Effector memory CD8-positive, alpha-beta T cell (primary cell): ENCODE measurements at regions not wholly inside any gene's neighbourhood (a gene's known extent, or its start where the extent isn't known, plus 50 kb on each side); places are given as distances from the start of the nearest gene placed in this dataset.

Source experiments
- ATAC-seq: fragments of 150-1000 bp; cut with Tn5 transposase; replicated peaks from 2 replicates; pipeline ENCODE4 v1.10.0; 2021; ENCODE audit warnings: mild to moderate bottlenecking, moderate library complexity
- DNase-seq, 3 experiments: peaks; one replicate each; pipeline ENCODE4 v3.0.0; 2021
- H3K27ac Mint-ChIP-seq, 2 donors: one replicate each; pipeline ENCODE4 v1.8.0; 2022; ENCODE audit warnings: mild to moderate bottlenecking in 2 of 2, mixed read lengths in 2 of 2, moderate library complexity in 2 of 2
- H3K27me3 Mint-ChIP-seq, 2 donors: one replicate each; pipeline ENCODE4 v1.8.0; 2022; ENCODE audit warnings: mixed read lengths in 2 of 2
- H3K36me3 Mint-ChIP-seq: one replicate; pipeline ENCODE4 v1.8.0; 2022; ENCODE audit warnings: mild to moderate bottlenecking, moderate library complexity, mixed read lengths; ENCODE audit not compliant: insufficient read depth
- H3K4me1 Mint-ChIP-seq, 2 donors: one replicate each; pipeline ENCODE4 v1.8.0; 2022; ENCODE audit warnings: low read depth in 2 of 2, mixed read lengths in 2 of 2
- H3K4me3 Mint-ChIP-seq, 2 donors: one replicate each; pipeline ENCODE4 v1.8.0; 2022; ENCODE audit warnings: mild to moderate bottlenecking in 2 of 2, mixed read lengths in 2 of 2, moderate library complexity in 2 of 2
- H3K9me3 Mint-ChIP-seq, 2 donors: one replicate each; pipeline ENCODE4 v1.8.0; 2022; ENCODE audit warnings: mixed read lengths in 2 of 2

DNA sequence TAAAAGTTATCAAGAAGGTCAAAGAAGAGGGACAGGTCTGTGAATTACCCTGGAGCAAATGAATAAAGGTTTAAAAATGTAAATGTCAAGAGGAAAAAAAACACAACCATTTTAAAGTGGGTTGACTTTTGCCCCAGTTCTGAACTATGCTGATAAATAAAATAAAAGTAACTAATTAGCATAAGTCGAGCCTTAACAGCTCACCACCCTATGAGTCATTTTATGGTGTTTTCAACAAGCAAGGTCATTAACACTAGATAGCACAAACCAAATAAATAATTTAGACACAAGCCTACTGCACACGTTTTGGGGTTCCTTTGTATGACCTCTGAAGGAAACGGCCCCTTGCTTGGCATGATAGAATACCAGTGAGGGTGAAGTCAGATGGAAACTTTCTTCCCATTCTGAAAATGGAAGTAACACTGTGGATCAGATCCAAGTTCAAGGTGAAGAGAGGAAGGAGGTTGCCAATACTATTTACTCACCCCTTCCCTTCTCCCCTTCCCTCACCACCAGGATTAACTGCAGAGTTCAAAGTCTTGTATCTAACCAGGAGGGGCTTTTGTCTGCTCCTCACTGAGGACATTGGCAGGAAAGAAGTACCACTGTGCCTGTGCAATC, 380.0 kb upstream of the ACVR2A start:
- no peak for DNase-seq
- ATAC-seq = no peak
- no peaks in the 10 kb centered on the region for H3K27me3 Mint-ChIP-seq

DNA sequence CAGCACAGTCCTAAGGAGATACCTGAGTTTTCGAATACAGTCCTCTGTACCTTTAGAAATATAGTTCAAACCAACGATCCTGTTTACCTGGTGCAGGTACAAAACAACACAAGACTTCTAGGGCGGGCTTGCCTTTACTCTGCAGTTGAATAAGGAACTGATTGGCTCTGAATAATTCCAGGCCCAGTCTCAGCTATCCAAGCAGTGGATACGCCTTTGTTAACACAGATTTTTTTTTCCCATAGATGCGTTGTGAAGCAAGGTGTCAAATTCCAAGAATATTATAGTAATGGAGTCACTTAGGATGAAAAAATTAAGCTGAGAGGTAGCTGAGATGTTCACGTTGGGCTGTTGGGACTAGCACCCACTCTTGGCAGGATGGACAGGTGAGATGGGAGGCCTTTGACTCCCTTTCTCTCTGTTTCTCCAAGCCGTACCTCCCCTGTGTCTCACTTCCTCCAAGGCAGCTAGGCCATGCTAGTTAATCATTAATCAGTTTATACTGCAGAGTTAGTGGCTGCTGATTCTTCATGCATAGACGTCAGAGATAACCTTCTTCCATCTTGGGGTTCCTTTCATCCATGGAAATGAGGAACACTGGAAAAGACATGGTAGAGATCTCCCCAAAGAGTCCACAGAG, 380.8 kb upstream of the ACVR2A start:
- ATAC-seq (no peak), DNase-seq (no peak)
- H3K4me3 Mint-ChIP-seq = no peak overlapping the region
- peaks cover 0 to 4% of the 10 kb centered on the region in 2 donors for H3K9me3 Mint-ChIP-seq
- no peaks in the 10 kb centered on the region for H3K36me3 Mint-ChIP-seq
- no peak overlapping the region for H3K27ac Mint-ChIP-seq
- H3K4me1 Mint-ChIP-seq = no peaks in the 10 kb centered on the region
- H3K27me3 Mint-ChIP-seq = no peaks in the 10 kb centered on the region

More for the DNA sequence above, 380.0 kb upstream of the ACVR2A start:
- peaks cover 0 to 4% of the 10 kb centered on the region in 2 donors for H3K9me3 Mint-ChIP-seq
- no peaks in the 10 kb centered on the region for H3K36me3 Mint-ChIP-seq
- H3K4me3 Mint-ChIP-seq = no peak overlapping the region
- no peak overlapping the region for H3K27ac Mint-ChIP-seq
- no peaks in the 10 kb centered on the region for H3K4me1 Mint-ChIP-seq

DNA sequence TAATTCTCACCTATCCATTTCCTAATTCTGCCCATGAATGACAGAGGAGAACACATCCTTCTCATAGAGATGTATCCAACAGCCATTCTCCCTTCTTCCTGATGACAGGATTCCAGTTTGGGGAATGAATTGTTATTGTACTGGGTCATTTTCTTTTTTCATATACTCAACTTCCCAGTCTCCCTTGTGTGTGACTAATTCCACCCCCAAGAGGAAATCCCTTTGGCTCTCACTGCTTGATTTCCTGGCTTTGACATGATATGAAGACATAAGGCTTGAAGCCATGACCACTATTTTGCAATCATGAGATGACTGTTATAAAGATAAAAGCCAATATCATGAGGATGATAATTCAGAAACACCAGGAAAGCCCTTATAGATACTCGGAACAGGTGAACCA, 384.7 kb upstream of the ACVR2A start:
- Mint-ChIP-seq H3K4me3 (no peak overlapping the region), H3K4me1 (no peaks in the 10 kb centered on the region), H3K27me3 (no peaks in the 10 kb centered on the region)

GRCh38 chr2:147456779-147457178, 388.1 kb upstream of the ACVR2A start:
- H3K4me3 Mint-ChIP-seq = no peak overlapping the region
- H3K36me3 Mint-ChIP-seq = no peaks in the 10 kb centered on the region
- H3K4me1 Mint-ChIP-seq = no peaks in the 10 kb centered on the region
- H3K9me3 Mint-ChIP-seq = peaks cover 0 to under 1% of the 10 kb centered on the region in 2 donors
- ATAC-seq (no peak), DNase-seq (no peak)
- H3K27ac Mint-ChIP-seq = no peak overlapping the region
- H3K27me3 Mint-ChIP-seq = no peaks in the 10 kb centered on the region

More for the DNA sequence above, 384.7 kb upstream of the ACVR2A start:
- Mint-ChIP-seq H3K27ac (no peak overlapping the region), H3K36me3 (no peaks in the 10 kb centered on the region), H3K9me3 (peaks cover 0 to 4% of the 10 kb centered on the region in 2 donors)
- DNase-seq = no peak
- ATAC-seq = no peak

- ATAC-seq (no peak), DNase-seq (no peak)
- no peaks in the 10 kb centered on the region for H3K4me1 Mint-ChIP-seq
- H3K27me3 Mint-ChIP-seq = no peaks in the 10 kb centered on the region
- H3K27ac Mint-ChIP-seq = no peak overlapping the region
- no peaks in the 10 kb centered on the region for H3K36me3 Mint-ChIP-seq
- peaks cover 0 to 4% of the 10 kb centered on the region in 2 donors for H3K9me3 Mint-ChIP-seq
- H3K4me3 Mint-ChIP-seq = no peak overlapping the region
Measured at GRCh38 chr2:147451902-147452515, 392.8 kb upstream of the ACVR2A start.

GRCh38 chr2:147450661-147451510, 393.9 kb upstream of the ACVR2A start:
- H3K36me3 Mint-ChIP-seq = no peaks in the 10 kb centered on the region
- H3K4me3 Mint-ChIP-seq = no peak overlapping the region
- ATAC-seq (no peak), DNase-seq (no peak)
- H3K9me3 Mint-ChIP-seq = peaks cover 0 to 4% of the 10 kb centered on the region in 2 donors
- H3K27me3 Mint-ChIP-seq = no peaks in the 10 kb centered on the region
- no peak overlapping the region for H3K27ac Mint-ChIP-seq
- H3K4me1 Mint-ChIP-seq = no peaks in the 10 kb centered on the region

GRCh38 chr2:147449323-147449991, 395.4 kb upstream of the ACVR2A start:
- Mint-ChIP-seq H3K4me1 (no peaks in the 10 kb centered on the region), H3K27me3 (no peaks in the 10 kb centered on the region), H3K27ac (peak overlapping the region in 1 of 2 donors; percentile 75), H3K36me3 (no peaks in the 10 kb centered on the region), H3K9me3 (peaks cover 0 to 6% of the 10 kb centered on the region in 2 donors), H3K4me3 (no peak overlapping the region)
- DNase-seq = peak in 2 of 3 experiments; percentile 5 to 14
- peak; percentile 85 for ATAC-seq

- Mint-ChIP-seq H3K4me1 (no peaks in the 10 kb centered on the region), H3K27ac (no peak overlapping the region)
Measured at GRCh38 chr2:147442816-147443215, 402.0 kb upstream of the ACVR2A start.

GRCh38 chr2:147441182-147441581, 403.6 kb upstream of the ACVR2A start:
- Mint-ChIP-seq H3K4me3 (no peak overlapping the region), H3K4me1 (no peaks in the 10 kb centered on the region), H3K36me3 (no peaks in the 10 kb centered on the region), H3K27ac (no peak overlapping the region), H3K9me3 (peaks cover 0 to 2% of the 10 kb centered on the region in 2 donors), H3K27me3 (no peaks in the 10 kb centered on the region)
- no peak for DNase-seq
- ATAC-seq = no peak

More at GRCh38 chr2:147442816-147443215, 402.0 kb upstream of the ACVR2A start:
- Mint-ChIP-seq H3K9me3 (peaks cover 0 to 2% of the 10 kb centered on the region in 2 donors), H3K4me3 (no peak overlapping the region), H3K27me3 (no peaks in the 10 kb centered on the region), H3K36me3 (no peaks in the 10 kb centered on the region)
- no peak for DNase-seq
- ATAC-seq = no peak

DNA sequence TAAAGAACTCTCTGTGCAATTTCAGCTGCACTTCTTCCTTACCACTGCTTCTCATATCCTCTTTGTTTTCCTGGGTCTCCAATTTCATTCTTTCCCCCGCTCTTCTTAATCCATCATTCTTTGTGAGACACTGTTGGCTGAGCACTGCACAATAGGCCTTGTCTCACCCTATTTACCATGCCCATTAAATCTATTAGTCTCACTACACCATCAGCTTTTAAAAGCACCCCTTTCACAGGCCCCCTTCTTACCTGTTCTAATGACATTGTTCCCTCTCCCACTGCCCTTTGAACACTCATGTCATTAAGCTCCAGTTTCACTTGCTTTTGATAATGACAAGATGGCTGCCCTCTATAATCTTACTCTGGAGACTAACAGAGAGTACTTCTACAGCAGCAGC, 404.1 kb upstream of the ACVR2A start:
- no peaks in the 10 kb centered on the region for H3K4me1 Mint-ChIP-seq
- no peak overlapping the region for H3K27ac Mint-ChIP-seq
- no peak overlapping the region for H3K4me3 Mint-ChIP-seq
- no peaks in the 10 kb centered on the region for H3K27me3 Mint-ChIP-seq
- DNase-seq (no peak), ATAC-seq (no peak)
- H3K9me3 Mint-ChIP-seq = peaks cover 0 to 2% of the 10 kb centered on the region in 2 donors
- no peaks in the 10 kb centered on the region for H3K36me3 Mint-ChIP-seq

GRCh38 chr2:147439986-147440385, 404.8 kb upstream of the ACVR2A start:
- DNase-seq = no peak
- no peaks in the 10 kb centered on the region for H3K36me3 Mint-ChIP-seq

DNA sequence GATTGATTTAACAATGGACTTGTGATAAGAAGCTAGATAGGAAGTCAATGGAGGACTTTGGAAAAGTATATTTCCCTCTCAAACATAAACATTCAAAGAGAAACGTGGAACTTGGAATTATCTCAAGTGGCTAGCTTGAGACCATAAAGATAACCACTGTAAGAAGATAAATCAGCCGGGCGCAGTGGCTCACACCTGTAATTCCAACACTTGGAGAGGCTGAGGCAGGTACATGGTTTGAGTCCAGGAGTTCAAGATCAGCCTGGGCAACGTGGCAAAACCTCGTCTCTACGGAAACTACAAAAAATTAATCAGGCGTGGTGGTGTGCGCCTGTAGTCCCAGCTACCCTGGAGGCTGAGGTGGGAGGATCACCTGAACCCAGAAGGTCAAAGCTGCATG, 405.9 kb upstream of the ACVR2A start:
- H3K4me3 Mint-ChIP-seq = no peak overlapping the region

More at GRCh38 chr2:147439986-147440385, 404.8 kb upstream of the ACVR2A start:
- no peak overlapping the region for H3K4me3 Mint-ChIP-seq
- no peaks in the 10 kb centered on the region for H3K27me3 Mint-ChIP-seq
- no peak for ATAC-seq
- H3K9me3 Mint-ChIP-seq = no peaks in the 10 kb centered on the region
- no peaks in the 10 kb centered on the region for H3K4me1 Mint-ChIP-seq
- H3K27ac Mint-ChIP-seq = no peak overlapping the region

DNA sequence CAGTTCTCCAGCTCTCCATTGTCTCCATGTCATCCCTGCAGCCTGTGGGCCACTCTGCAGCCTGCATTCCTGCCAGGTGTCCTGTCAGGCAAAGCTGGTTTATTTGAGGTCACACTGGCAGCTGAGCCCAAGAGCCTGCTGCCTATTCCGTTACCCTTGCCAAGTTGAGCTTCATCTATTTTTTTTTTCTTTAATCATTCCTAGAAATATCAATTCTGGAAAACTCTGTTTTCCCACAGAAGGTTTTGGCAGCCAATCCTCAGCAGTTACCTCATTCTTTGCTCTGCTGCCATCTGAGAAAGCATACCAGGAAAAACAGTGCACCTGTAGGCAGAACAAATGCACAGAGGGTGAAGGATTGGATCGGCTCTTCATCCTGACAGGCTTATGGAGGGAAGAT, 411.0 kb upstream of the ACVR2A start:
- no peak overlapping the region for H3K4me3 Mint-ChIP-seq

More for the DNA sequence above, 405.9 kb upstream of the ACVR2A start:
- no peak for DNase-seq
- no peaks in the 10 kb centered on the region for H3K4me1 Mint-ChIP-seq
- H3K9me3 Mint-ChIP-seq = no peaks in the 10 kb centered on the region
- H3K27me3 Mint-ChIP-seq = no peaks in the 10 kb centered on the region
- no peaks in the 10 kb centered on the region for H3K36me3 Mint-ChIP-seq
- no peak for ATAC-seq
- no peak overlapping the region for H3K27ac Mint-ChIP-seq

More for the DNA sequence above, 411.0 kb upstream of the ACVR2A start:
- ATAC-seq (no peak), DNase-seq (no peak)
- Mint-ChIP-seq H3K27ac (no peak overlapping the region), H3K9me3 (no peaks in the 10 kb centered on the region), H3K36me3 (no peaks in the 10 kb centered on the region), H3K27me3 (no peaks in the 10 kb centered on the region), H3K4me1 (peaks cover 0 to 2% of the 10 kb centered on the region in 2 donors)
